SK-N-SH treated with all-trans-retinoic acid at 6 μM for 48 hours (cell line): ENCODE measurements at regions not wholly inside any gene's neighbourhood (a gene's known extent, or its start where the extent isn't known, plus 50 kb on each side); places are given as distances from the start of the nearest gene placed in this dataset.

ENCODE experiments used
- ATAC-seq: fragments of 200-7000 bp; cut with Tn5 transposase; 3 replicates; pipeline ENCODE4 v1.9.1; 2020; ENCODE audit warnings: mild to moderate bottlenecking, moderate library complexity
- ARNTL ChIP-seq: fragments of 450-650 bp; formaldehyde crosslinking; IDR thresholded peaks from 2 replicates; pipeline ENCODE4 v1.5.0; 2020; ENCODE audit warnings: low read depth, mild to moderate bottlenecking, moderate library complexity, borderline replicate concordance
- BACH2 ChIP-seq: fragments of 250-450 bp; sonication (Bioruptor Pico); IDR thresholded peaks from 2 replicates; pipeline ENCODE4 v1.9.0; 2021; ENCODE audit warnings: mild to moderate bottlenecking, borderline replicate concordance
- CREB5 ChIP-seq: fragments of 250-450 bp; sonication (Bioruptor Pico); IDR thresholded peaks from 2 replicates; pipeline ENCODE4 v1.5.1; 2020; ENCODE audit warnings: low read depth, mild to moderate bottlenecking, moderate library complexity
- CSDC2 ChIP-seq: fragments of 250-450 bp; sonication (Bioruptor Pico); IDR thresholded peaks from 2 replicates; pipeline ENCODE4 v1.5.0; 2020; ENCODE audit warnings: mild to moderate bottlenecking, moderate library complexity
- CSRNP3 ChIP-seq: fragments of 250-450 bp; sonication (Bioruptor Pico); IDR thresholded peaks from 2 replicates; pipeline ENCODE4 v1.5.1; 2021; ENCODE audit warnings: mild to moderate bottlenecking, moderate library complexity
- ESRRG ChIP-seq: fragments of 250-450 bp; sonication (Bioruptor Pico); IDR thresholded peaks from 2 replicates; pipeline ENCODE4 v1.6.1; 2021; ENCODE audit warnings: mild to moderate bottlenecking
- GLIS3 ChIP-seq: fragments of 250-450 bp; sonication (Bioruptor Pico); IDR thresholded peaks from 2 replicates; pipeline ENCODE4 v1.5.0; 2020; ENCODE audit warnings: mild to moderate bottlenecking, moderate library complexity
- ISL1 ChIP-seq: fragments of 250-450 bp; sonication (Bioruptor Pico); IDR thresholded peaks from 2 replicates; pipeline ENCODE4 v2.1.2; 2022; ENCODE audit warnings: mild to moderate bottlenecking, moderate library complexity
- OSR1 ChIP-seq: fragments of 250-450 bp; sonication (Bioruptor Pico); IDR thresholded peaks from 2 replicates; pipeline ENCODE4 v1.8.0; 2022; ENCODE audit warnings: moderate library complexity, mild to moderate bottlenecking, inconsistent platforms
- PATZ1 ChIP-seq: fragments of 250-450 bp; sonication (Bioruptor Pico); IDR thresholded peaks from 2 replicates; pipeline ENCODE4 v1.8.0; 2020; ENCODE audit warnings: mild to moderate bottlenecking, moderate library complexity, borderline replicate concordance
- PPARA ChIP-seq: fragments of 250-450 bp; sonication (Bioruptor Pico); IDR thresholded peaks from 2 replicates; pipeline ENCODE4 v1.5.0; 2020; ENCODE audit warnings: mild to moderate bottlenecking, borderline replicate concordance
- RARB ChIP-seq: fragments of 250-450 bp; sonication (Bioruptor Pico); IDR thresholded peaks from 2 replicates; pipeline ENCODE4 v1.8.0; 2021; ENCODE audit warnings: mild to moderate bottlenecking, moderate library complexity
- SNAI2 ChIP-seq: fragments of 250-450 bp; sonication (Bioruptor Pico); IDR thresholded peaks from 2 replicates; pipeline ENCODE4 v1.5.0; 2020; ENCODE audit warnings: mild to moderate bottlenecking, moderate library complexity
- TCF4 ChIP-seq: fragments of 250-450 bp; sonication (Bioruptor Pico); IDR thresholded peaks from 2 replicates; pipeline ENCODE4 v1.8.0; 2021; ENCODE audit warnings: mild to moderate bottlenecking, moderate library complexity, borderline replicate concordance
- TOX ChIP-seq: fragments of 250-450 bp; sonication (Bioruptor Pico); IDR thresholded peaks from 2 replicates; pipeline ENCODE4 v1.8.0; 2021; ENCODE audit warnings: mild to moderate bottlenecking, moderate library complexity, borderline replicate concordance
- ZC3H10 ChIP-seq: fragments of 250-450 bp; sonication (Bioruptor Pico); IDR thresholded peaks from 2 replicates; pipeline ENCODE4 v1.5.1; 2021; ENCODE audit warnings: mild to moderate bottlenecking, moderate library complexity
- ZFP3 ChIP-seq: fragments of 250-450 bp; sonication (Bioruptor Pico); IDR thresholded peaks from 2 replicates; pipeline ENCODE4 v1.5.0; 2020; ENCODE audit warnings: mild to moderate bottlenecking, moderate library complexity
- ZFP30 ChIP-seq: fragments of 450-650 bp; formaldehyde crosslinking; IDR thresholded peaks from 2 replicates; pipeline ENCODE4 v1.5.0; 2022; ENCODE audit warnings: mild to moderate bottlenecking, moderate library complexity
- ZNF565 ChIP-seq: fragments of 450-650 bp; formaldehyde crosslinking; conservative IDR thresholded peaks from 2 replicates; pipeline ENCODE4 v1.5.0; 2020; ENCODE audit warnings: low read depth, mild to moderate bottlenecking, moderate library complexity
- ZNF70 ChIP-seq: fragments of 450-650 bp; formaldehyde crosslinking; IDR thresholded peaks from 2 replicates; pipeline ENCODE4 v1.5.0; 2020; ENCODE audit warnings: mild to moderate bottlenecking, moderate library complexity
- ZNF8 ChIP-seq: fragments of 450-650 bp; formaldehyde crosslinking; IDR thresholded peaks from 2 replicates; pipeline ENCODE4 v1.5.0; 2020; ENCODE audit warnings: mild to moderate bottlenecking, moderate library complexity
- TF ChIP-seq, protein P1 (sequence below): fragments of 250-450 bp; sonication (Bioruptor Pico); IDR thresholded peaks from 2 replicates; pipeline ENCODE4 v1.8.0; 2021; ENCODE audit warnings: low read depth, mild to moderate bottlenecking, moderate library complexity, borderline replicate concordance
- TF ChIP-seq, protein P2 (sequence below): fragments of 250-450 bp; sonication (Bioruptor Pico); IDR thresholded peaks from 2 replicates; pipeline ENCODE4 v1.5.0; 2020; ENCODE audit warnings: mild to moderate bottlenecking, moderate library complexity

DNA sequence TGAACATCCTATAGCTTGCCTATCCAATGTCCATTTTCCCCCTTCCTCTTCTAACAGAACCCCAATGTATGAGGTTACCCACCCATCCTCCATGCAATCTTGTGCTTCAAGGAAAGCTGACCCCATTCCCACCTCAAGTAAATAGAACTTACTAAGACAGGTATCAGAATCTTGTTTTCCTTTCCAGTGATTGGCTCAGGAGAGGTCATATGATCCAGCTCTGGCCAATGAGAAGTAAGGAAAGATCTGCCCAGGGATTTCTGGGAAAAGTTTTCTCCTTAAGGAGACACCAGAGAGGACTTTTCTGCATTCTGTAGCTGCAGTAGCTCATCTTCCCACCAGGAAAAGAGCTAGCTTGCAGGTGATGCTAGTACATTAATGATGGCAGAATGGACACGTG lies 341.8 kb upstream of the ZFP64 start (continued):
- TF ChIP-seq ZC3H10 (CRISPR knock-in tag): no peak
- TF ChIP-seq ZNF565 (CRISPR knock-in tag): no peak
- TF ChIP-seq, all 23 proteins: peak for 0

- ATAC-seq: no peak
- TF ChIP-seq TCF4 (CRISPR knock-in tag) (no peak), ZNF70 (no peak), ESRRG (no peak), CSDC2 (CRISPR knock-in tag) (no peak), ZFP30 (CRISPR knock-in tag) (no peak), PPARA (CRISPR knock-in tag) (no peak), ZFP3 (no peak), OSR1 (CRISPR knock-in tag) (no peak), SNAI2 (CRISPR knock-in tag) (no peak), ZNF565 (CRISPR knock-in tag) (no peak), PATZ1 (CRISPR knock-in tag) (no peak), CREB5 (no peak), CSRNP3 (no peak), BACH2 (CRISPR knock-in tag) (no peak), ISL1 (CRISPR knock-in tag) (no peak), ZC3H10 (CRISPR knock-in tag) (no peak), TOX (CRISPR knock-in tag) (no peak), GLIS3 (no peak), RARB (CRISPR knock-in tag) (no peak), ARNTL (CRISPR knock-in tag) (no peak)
These were observed 341.1 kb upstream of the ZFP64 start for GRCh38 chr20:52532674-52533073.

DNA sequence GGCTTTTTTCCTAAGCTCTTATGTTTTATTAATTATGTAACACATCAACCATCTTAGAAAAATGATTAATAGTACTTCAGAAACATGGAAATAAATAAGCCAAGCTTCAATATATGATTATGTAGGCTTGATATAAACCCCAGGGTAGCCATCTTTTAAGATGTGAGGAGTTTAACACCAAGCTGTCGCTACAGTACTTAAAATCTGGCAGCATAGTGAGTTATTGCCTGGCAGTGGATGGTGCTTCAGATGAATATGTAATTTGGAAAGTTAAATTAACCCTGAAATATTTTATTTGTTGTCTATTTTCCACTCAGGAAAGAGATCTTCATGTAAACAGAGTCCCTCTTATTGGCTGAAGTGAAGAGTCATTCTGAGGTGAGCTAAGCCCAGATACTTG lies 339.0 kb upstream of the ZFP64 start:
- no peak for ATAC-seq
- TF ChIP-seq ZFP30 (CRISPR knock-in tag) (no peak), ZNF70 (no peak), ZNF8 (CRISPR knock-in tag) (no peak), GLIS3 (no peak), PATZ1 (CRISPR knock-in tag) (no peak), ZC3H10 (CRISPR knock-in tag) (no peak), TOX (CRISPR knock-in tag) (no peak), ZNF565 (CRISPR knock-in tag) (no peak), ISL1 (CRISPR knock-in tag) (no peak), TCF4 (CRISPR knock-in tag) (no peak), SNAI2 (CRISPR knock-in tag) (no peak), CREB5 (no peak), CSDC2 (CRISPR knock-in tag) (no peak), PPARA (CRISPR knock-in tag) (no peak), ESRRG (no peak)
- TF ChIP-seq, protein P1, sequence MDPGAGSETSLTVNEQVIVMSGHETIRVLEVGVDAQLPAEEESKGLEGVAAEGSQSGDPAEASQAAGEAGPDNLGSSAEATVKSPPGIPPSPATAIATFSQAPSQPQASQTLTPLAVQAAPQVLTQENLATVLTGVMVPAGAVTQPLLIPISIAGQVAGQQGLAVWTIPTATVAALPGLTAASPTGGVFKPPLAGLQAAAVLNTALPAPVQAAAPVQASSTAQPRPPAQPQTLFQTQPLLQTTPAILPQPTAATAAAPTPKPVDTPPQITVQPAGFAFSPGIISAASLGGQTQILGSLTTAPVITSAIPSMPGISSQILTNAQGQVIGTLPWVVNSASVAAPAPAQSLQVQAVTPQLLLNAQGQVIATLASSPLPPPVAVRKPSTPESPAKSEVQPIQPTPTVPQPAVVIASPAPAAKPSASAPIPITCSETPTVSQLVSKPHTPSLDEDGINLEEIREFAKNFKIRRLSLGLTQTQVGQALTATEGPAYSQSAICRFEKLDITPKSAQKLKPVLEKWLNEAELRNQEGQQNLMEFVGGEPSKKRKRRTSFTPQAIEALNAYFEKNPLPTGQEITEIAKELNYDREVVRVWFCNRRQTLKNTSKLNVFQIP (CRISPR knock-in tag): no peak
- TF ChIP-seq, protein P2, sequence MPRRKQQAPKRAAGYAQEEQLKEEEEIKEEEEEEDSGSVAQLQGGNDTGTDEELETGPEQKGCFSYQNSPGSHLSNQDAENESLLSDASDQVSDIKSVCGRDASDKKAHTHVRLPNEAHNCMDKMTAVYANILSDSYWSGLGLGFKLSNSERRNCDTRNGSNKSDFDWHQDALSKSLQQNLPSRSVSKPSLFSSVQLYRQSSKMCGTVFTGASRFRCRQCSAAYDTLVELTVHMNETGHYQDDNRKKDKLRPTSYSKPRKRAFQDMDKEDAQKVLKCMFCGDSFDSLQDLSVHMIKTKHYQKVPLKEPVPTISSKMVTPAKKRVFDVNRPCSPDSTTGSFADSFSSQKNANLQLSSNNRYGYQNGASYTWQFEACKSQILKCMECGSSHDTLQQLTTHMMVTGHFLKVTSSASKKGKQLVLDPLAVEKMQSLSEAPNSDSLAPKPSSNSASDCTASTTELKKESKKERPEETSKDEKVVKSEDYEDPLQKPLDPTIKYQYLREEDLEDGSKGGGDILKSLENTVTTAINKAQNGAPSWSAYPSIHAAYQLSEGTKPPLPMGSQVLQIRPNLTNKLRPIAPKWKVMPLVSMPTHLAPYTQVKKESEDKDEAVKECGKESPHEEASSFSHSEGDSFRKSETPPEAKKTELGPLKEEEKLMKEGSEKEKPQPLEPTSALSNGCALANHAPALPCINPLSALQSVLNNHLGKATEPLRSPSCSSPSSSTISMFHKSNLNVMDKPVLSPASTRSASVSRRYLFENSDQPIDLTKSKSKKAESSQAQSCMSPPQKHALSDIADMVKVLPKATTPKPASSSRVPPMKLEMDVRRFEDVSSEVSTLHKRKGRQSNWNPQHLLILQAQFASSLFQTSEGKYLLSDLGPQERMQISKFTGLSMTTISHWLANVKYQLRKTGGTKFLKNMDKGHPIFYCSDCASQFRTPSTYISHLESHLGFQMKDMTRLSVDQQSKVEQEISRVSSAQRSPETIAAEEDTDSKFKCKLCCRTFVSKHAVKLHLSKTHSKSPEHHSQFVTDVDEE (CRISPR knock-in tag): no peak
